HG03095 (cell line): ENCODE measurements at regions not wholly inside any gene's neighbourhood (a gene's known extent, or its start where the extent isn't known, plus 50 kb on each side); places are given as distances from the start of the nearest gene placed in this dataset.

Source experiments
- ATAC-seq: cut with Tn5 transposase; IDR thresholded peaks from one replicate; pipeline ENCODE4 v1.9.1; 2021; ENCODE audit warnings: moderate library complexity; ENCODE audit not compliant: unreplicated experiment

- no peak for ATAC-seq
These were observed 83.4 kb upstream of the NEGR1 start for GRCh38 chr1:72365693-72366092.

DNA sequence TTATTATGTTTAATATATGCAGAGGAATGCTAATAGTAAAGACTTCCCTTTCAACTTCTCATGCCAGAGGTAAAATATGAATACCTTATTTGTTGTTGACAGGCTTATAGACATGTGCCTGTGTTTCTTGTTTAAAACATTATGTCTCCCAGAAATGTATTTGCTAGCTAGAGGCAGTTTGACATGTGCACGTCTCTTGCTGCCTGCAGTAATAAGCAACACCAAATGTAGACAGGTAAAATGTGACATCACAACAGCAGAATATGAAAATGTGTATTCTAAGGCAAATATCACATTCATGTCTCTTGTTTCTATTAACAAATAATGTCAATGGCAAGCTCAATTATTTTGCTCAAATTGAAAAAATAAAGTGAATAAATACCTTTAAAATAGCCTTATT lies 80.2 kb upstream of the NEGR1 start:
- no peak for ATAC-seq

DNA sequence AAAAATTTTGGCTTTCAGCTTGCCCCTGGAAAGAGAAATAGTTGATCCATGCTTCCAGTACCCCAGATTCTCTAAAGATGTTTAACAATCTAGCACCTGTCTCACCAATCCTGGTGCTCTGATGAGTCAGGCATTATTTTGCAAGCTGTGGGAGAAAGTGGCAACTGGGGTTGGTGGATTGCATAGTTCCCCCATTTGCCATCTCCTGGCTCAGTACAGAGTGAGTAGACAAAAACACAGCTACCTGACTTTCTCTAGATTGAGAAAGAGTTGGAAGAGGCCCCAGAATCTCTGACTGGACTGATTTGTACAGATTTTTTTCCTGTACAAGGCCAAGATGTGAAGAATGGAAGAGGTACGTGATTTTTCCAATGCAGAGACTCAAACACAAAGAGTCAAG lies 75.1 kb upstream of the NEGR1 start:
- ATAC-seq: no peak

DNA sequence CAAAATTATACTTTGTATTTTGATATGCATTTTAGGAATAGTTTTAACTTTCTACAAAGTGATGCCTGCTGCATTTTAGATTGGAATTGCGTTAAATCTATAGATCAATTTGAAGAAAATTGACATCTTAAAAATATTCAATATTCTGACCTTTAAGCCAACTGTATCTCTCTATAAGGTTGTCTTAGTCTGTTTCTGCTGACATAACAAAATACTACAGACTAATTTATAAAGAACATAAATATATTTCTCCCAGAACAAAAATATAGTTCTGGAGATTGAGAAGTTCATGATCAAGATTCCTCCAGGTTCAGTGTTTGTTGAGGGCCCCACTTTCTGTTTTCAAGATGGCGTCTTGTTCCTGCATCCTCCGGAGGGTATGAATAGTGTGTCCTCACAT lies 73.6 kb upstream of the NEGR1 start:
- ATAC-seq: no peak

DNA sequence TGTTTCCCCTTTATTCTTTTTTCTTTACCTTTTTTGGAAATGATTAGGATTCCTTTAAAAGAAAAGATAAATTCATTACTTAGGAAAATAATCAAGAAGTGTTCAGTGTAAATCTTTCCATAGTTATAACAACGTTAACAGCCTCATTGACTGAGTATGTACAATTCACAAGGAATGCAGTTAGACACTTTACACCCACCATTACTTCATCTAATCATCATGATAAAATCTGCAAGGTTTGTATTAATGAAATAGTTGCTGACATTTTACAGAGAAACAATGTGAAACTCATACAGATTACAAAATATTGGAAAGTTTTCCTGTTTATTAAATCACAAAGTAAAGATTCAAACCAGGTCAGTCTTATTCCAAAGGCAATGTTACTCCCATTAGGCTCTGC lies 59.3 kb upstream of the NEGR1 start:
- no peak for ATAC-seq

GRCh38 chr1:72336776-72337175 lies 54.4 kb upstream of the NEGR1 start:
- no peak for ATAC-seq
